ENCODE measurements at regions not wholly inside any gene's neighbourhood (a gene's known extent, or its start where the extent isn't known, plus 50 kb on each side); places are given as distances from the start of the nearest gene placed in this dataset.

DNA sequence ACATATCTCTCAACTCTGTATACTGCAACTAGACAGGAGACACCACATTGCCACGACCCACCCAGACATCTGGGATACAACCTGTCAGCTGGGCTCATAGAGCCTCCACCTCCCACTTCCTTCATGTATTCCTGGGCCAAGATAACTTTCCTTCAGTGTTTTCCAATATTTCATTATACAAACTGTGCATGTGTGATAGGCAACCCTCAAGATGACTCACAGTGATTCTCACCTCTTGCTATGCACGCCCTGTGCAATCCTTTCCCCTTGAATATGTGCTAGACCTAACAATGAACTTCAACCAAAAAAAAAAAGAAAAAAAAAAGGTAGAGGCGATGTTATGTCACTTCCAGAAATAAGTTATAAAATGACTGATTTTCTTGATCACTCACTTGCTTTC is 138.0 kb upstream of the ALCAM start:
- H3K36me3 ChIP-seq (ENCODE audit: insufficient read depth, low read length), result no peaks in the 10 kb centered on the region
- no peaks in the 10 kb centered on the region for H3K4me1 ChIP-seq (ENCODE audit: insufficient read depth, low read length)
- H4K20me1 ChIP-seq (ENCODE audit: insufficient read depth, low read length), result no peaks in the 10 kb centered on the region
- no peaks in the 10 kb centered on the region for H3K27me3 ChIP-seq (ENCODE audit: insufficient read depth, low read length)
- no peak overlapping the region for H2AFZ ChIP-seq (ENCODE audit: low read length)
- TF ChIP-seq, protein P1, sequence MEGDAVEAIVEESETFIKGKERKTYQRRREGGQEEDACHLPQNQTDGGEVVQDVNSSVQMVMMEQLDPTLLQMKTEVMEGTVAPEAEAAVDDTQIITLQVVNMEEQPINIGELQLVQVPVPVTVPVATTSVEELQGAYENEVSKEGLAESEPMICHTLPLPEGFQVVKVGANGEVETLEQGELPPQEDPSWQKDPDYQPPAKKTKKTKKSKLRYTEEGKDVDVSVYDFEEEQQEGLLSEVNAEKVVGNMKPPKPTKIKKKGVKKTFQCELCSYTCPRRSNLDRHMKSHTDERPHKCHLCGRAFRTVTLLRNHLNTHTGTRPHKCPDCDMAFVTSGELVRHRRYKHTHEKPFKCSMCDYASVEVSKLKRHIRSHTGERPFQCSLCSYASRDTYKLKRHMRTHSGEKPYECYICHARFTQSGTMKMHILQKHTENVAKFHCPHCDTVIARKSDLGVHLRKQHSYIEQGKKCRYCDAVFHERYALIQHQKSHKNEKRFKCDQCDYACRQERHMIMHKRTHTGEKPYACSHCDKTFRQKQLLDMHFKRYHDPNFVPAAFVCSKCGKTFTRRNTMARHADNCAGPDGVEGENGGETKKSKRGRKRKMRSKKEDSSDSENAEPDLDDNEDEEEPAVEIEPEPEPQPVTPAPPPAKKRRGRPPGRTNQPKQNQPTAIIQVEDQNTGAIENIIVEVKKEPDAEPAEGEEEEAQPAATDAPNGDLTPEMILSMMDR (IDR thresholded peaks at IDR 0.05; ENCODE audit: extremely low read depth, low read depth, low read length), result no peak
- no peak for DNase-seq (ENCODE audit: insufficient read length, low spot score, missing footprints)
- H3K4me3 ChIP-seq (ENCODE audit: insufficient read depth, low read length), result no peak overlapping the region
- H3K79me2 ChIP-seq (ENCODE audit: insufficient read depth, low read length), result no peaks in the 10 kb centered on the region
- no peak overlapping the region for H3K27ac ChIP-seq (ENCODE audit: low read depth, low read length)
- H3K9me3 ChIP-seq (ENCODE audit: low read depth, low read length), result peaks cover 3% of the 10 kb centered on the region
- H3K4me2 ChIP-seq (ENCODE audit: insufficient read depth, low read length), result no peak overlapping the region

GRCh38 chr3:105232553-105232952 is 134.2 kb upstream of the ALCAM start:
- Histone ChIP-seq H3K4me3 (ENCODE audit: insufficient read depth, low read length) (no peak overlapping the region), H3K27me3 (ENCODE audit: insufficient read depth, low read length) (no peaks in the 10 kb centered on the region), H3K9me3 (ENCODE audit: low read depth, low read length) (peaks cover 3% of the 10 kb centered on the region), H3K79me2 (ENCODE audit: insufficient read depth, low read length) (no peaks in the 10 kb centered on the region), H2AFZ (ENCODE audit: low read length) (no peak overlapping the region), H4K20me1 (ENCODE audit: insufficient read depth, low read length) (no peaks in the 10 kb centered on the region), H3K36me3 (ENCODE audit: insufficient read depth, low read length) (no peaks in the 10 kb centered on the region), H3K4me1 (ENCODE audit: insufficient read depth, low read length) (no peaks in the 10 kb centered on the region), H3K27ac (ENCODE audit: low read depth, low read length) (no peak overlapping the region), H3K4me2 (ENCODE audit: insufficient read depth, low read length) (no peak overlapping the region)
- DNase-seq (ENCODE audit: insufficient read length, low spot score, missing footprints), result no peak
- TF ChIP-seq, protein P1 (IDR thresholded peaks at IDR 0.05; ENCODE audit: extremely low read depth, low read depth, low read length), result no peak

GRCh38 chr3:105233010-105233409 is 133.7 kb upstream of the ALCAM start:
- H3K4me1 ChIP-seq (ENCODE audit: insufficient read depth, low read length), result no peaks in the 10 kb centered on the region
- H3K27ac ChIP-seq (ENCODE audit: low read depth, low read length), result no peak overlapping the region
- no peaks in the 10 kb centered on the region for H3K36me3 ChIP-seq (ENCODE audit: insufficient read depth, low read length)
- peaks cover 3% of the 10 kb centered on the region for H3K9me3 ChIP-seq (ENCODE audit: low read depth, low read length)
- no peaks in the 10 kb centered on the region for H3K27me3 ChIP-seq (ENCODE audit: insufficient read depth, low read length)
- no peak overlapping the region for H3K4me3 ChIP-seq (ENCODE audit: insufficient read depth, low read length)
- H3K79me2 ChIP-seq (ENCODE audit: insufficient read depth, low read length), result no peaks in the 10 kb centered on the region
- TF ChIP-seq, protein P1 (IDR thresholded peaks at IDR 0.05; ENCODE audit: extremely low read depth, low read depth, low read length), result no peak
- no peaks in the 10 kb centered on the region for H4K20me1 ChIP-seq (ENCODE audit: insufficient read depth, low read length)
- H3K4me2 ChIP-seq (ENCODE audit: insufficient read depth, low read length), result no peak overlapping the region
- no peak for DNase-seq (ENCODE audit: insufficient read length, low spot score, missing footprints)
- H2AFZ ChIP-seq (ENCODE audit: low read length), result no peak overlapping the region

GRCh38 chr3:105235221-105235620 is 131.5 kb upstream of the ALCAM start:
- TF ChIP-seq, protein P1 (IDR thresholded peaks at IDR 0.05; ENCODE audit: extremely low read depth, low read depth, low read length), result no peak
- Histone ChIP-seq H3K4me3 (ENCODE audit: insufficient read depth, low read length) (no peak overlapping the region), H3K4me1 (ENCODE audit: insufficient read depth, low read length) (no peaks in the 10 kb centered on the region), H4K20me1 (ENCODE audit: insufficient read depth, low read length) (no peaks in the 10 kb centered on the region), H3K9me3 (ENCODE audit: low read depth, low read length) (no peaks in the 10 kb centered on the region), H3K27me3 (ENCODE audit: insufficient read depth, low read length) (no peaks in the 10 kb centered on the region), H3K36me3 (ENCODE audit: insufficient read depth, low read length) (no peaks in the 10 kb centered on the region), H2AFZ (ENCODE audit: low read length) (no peak overlapping the region), H3K4me2 (ENCODE audit: insufficient read depth, low read length) (no peak overlapping the region), H3K27ac (ENCODE audit: low read depth, low read length) (no peak overlapping the region), H3K79me2 (ENCODE audit: insufficient read depth, low read length) (no peaks in the 10 kb centered on the region)
- DNase-seq (ENCODE audit: insufficient read length, low spot score, missing footprints), result no peak

All from osteoblast (primary cell).